Stimulated activated CD4-positive, alpha-beta T cell treated with anti-CD3 and anti-CD28 coated beads, Interleukin-12 subunit alpha, Interleukin-12 subunit beta, amount 100 ng/mL, for 48 hours (primary cell): ENCODE measurements at regions not wholly inside any gene's neighbourhood (a gene's known extent, or its start where the extent isn't known, plus 50 kb on each side); places are given as distances from the start of the nearest gene placed in this dataset.
A peak's percentile ranks its signal among the peaks of the same experiment; 100 is the strongest.

ENCODE experiments used
- DNase-seq, 3 donors: peaks; one replicate each; pipeline ENCODE4 v3.0.0-alpha.2; 2020; ENCODE audit warnings: low read depth in 2 of 3, low spot score in 1 of 3

GRCh38 chr12:11946161-11946560 lies 124.6 kb upstream of the BCL2L14 start:
- no peak for DNase-seq

GRCh38 chr12:11947213-11947612 lies 123.5 kb upstream of the BCL2L14 start:
- DNase-seq = no peak

GRCh38 chr12:11949738-11950411 lies 120.9 kb upstream of the BCL2L14 start:
- DNase-seq = no peak

GRCh38 chr12:11951209-11951608 lies 119.5 kb upstream of the BCL2L14 start:
- DNase-seq = no peak

GRCh38 chr12:11953523-11953922 lies 117.2 kb upstream of the BCL2L14 start:
- no peak for DNase-seq

GRCh38 chr12:11954181-11954580 lies 116.6 kb upstream of the BCL2L14 start:
- DNase-seq = no peak

- peak; percentile 40 to 57 (median 50) for DNase-seq
These were observed 112.3 kb upstream of the BCL2L14 start for GRCh38 chr12:11958221-11959091.

- no peak for DNase-seq
These were observed 111.5 kb upstream of the BCL2L14 start for GRCh38 chr12:11959117-11959823.

GRCh38 chr12:11960646-11961045 lies 110.1 kb upstream of the BCL2L14 start:
- no peak for DNase-seq

GRCh38 chr12:11961686-11962085 lies 109.1 kb upstream of the BCL2L14 start:
- DNase-seq = no peak

GRCh38 chr12:11962860-11963259 lies 107.9 kb upstream of the BCL2L14 start:
- DNase-seq = no peak

GRCh38 chr12:11963841-11964471 lies 106.8 kb upstream of the BCL2L14 start:
- no peak for DNase-seq

GRCh38 chr12:11965258-11965910 lies 105.4 kb upstream of the BCL2L14 start:
- DNase-seq = no peak

- DNase-seq = no peak
These were observed 103.2 kb upstream of the BCL2L14 start for GRCh38 chr12:11967376-11968047.

- no peak for DNase-seq
These were observed 102.7 kb upstream of the BCL2L14 start for GRCh38 chr12:11968048-11968383.

- no peak for DNase-seq
These were observed 102.2 kb upstream of the BCL2L14 start for GRCh38 chr12:11968516-11968915.

GRCh38 chr12:11969437-11970154 lies 101.1 kb upstream of the BCL2L14 start:
- DNase-seq = no peak

GRCh38 chr12:11970155-11970520 lies 100.6 kb upstream of the BCL2L14 start:
- DNase-seq = no peak

GRCh38 chr12:11973396-11973795 lies 97.3 kb upstream of the BCL2L14 start:
- no peak for DNase-seq

- no peak for DNase-seq
These were observed 94.7 kb upstream of the BCL2L14 start for GRCh38 chr12:11976005-11976404.
